HepG2 (cell line): ENCODE measurements at regions not wholly inside any gene's neighbourhood (a gene's known extent, or its start where the extent isn't known, plus 50 kb on each side); places are given as distances from the start of the nearest gene placed in this dataset.

ENCODE experiments used
- ATAC-seq: fragments of 200-7000 bp; cut with Tn5 transposase; 3 replicates; pipeline ENCODE4 v1.9.1; 2020; ENCODE audit warnings: mild to moderate bottlenecking, moderate library complexity
- BruUV-seq: library from RNA; stranded (reverse); fragments of 400-500 nt; replicated peaks from 2 replicates; lab custom pipeline; 2021; lab: Mats Ljungman, UMichigan
- CTCF ChIA-PET: fragments of 300-600 bp; formaldehyde crosslinking; extraction: SDS; loops from one replicate; lab custom pipeline; 2021; ENCODE audit warnings: low total read pairs, inconsistent platforms, low intra/inter-chr PET ratio; lab: Yijun Ruan, JAX
- POLR2A ChIA-PET: fragments of 350-600 bp; sonication (Branson Sonifier 250); formaldehyde crosslinking; loops from one replicate; lab custom pipeline; 2020; ENCODE audit warnings: antibody characterized with exemption, inconsistent platforms; lab: Yijun Ruan, JAX
- DNase-seq: peaks from one replicate; pipeline ENCODE4 v3.0.0-alpha.2; 2015; ENCODE audit warnings: low spot score
- FAIRE-seq: peaks from 3 replicates; lab custom pipeline; 2011; peaks lifted over from hg19 to GRCh38; lab: Jason Lieb, UNC
- H2AFZ ChIP-seq: one replicate; pipeline ENCODE4 v1.6.1; 2011; ENCODE audit warnings: low read length, inconsistent platforms
- H3K27ac ChIP-seq: fragments of 300-600 bp; 3 replicates; pipeline ENCODE4 v1.8.0; 2011; ENCODE audit warnings: mixed run types, mild to moderate bottlenecking, mixed read lengths, low read length, inconsistent platforms; ENCODE audit not compliant: insufficient read depth; ENCODE audit errors: extremely low read length
- H3K27me3 ChIP-seq, 2 experiments: fragments of 200-600 bp in 1 of 2; 2 replicates in 1 of 2; 3 replicates in 1 of 2; pipeline versions ENCODE4 v1.6.0 to v1.8.0; 2011; ENCODE audit warnings: low read length in 2 of 2, mild to moderate bottlenecking in 2 of 2, moderate library complexity in 2 of 2, inconsistent platforms in 1 of 2; ENCODE audit not compliant: insufficient read depth in 2 of 2, control insufficient read depth in 1 of 2
- H3K36me3 ChIP-seq, 2 experiments: fragments of 200-600 bp in 1 of 2; replicated peaks in 1 of 2; 2 replicates in 1 of 2; 3 replicates in 1 of 2; pipeline versions ENCODE4 v1.5.1 to v1.8.0; 2011; ENCODE audit warnings: low read length in 2 of 2, inconsistent platforms in 1 of 2; ENCODE audit not compliant: insufficient read depth in 2 of 2, control insufficient read depth in 1 of 2
- H3K4me1 ChIP-seq: 2 replicates; pipeline ENCODE4 v1.5.1; 2012; ENCODE audit warnings: low read length, inconsistent platforms; ENCODE audit not compliant: insufficient read depth
- H3K4me2 ChIP-seq: 2 replicates; pipeline ENCODE4 v1.6.0; 2011; ENCODE audit warnings: low read depth, low read length, inconsistent platforms
- H3K4me3 ChIP-seq, 3 experiments: fragments of 200-600 bp in 1 of 3; sonication (generic), shearing (Covaris generic) in 1 of 3; replicated peaks in 1 of 3; 2 replicates each; pipeline ENCODE4 v1.5.1; 2011 to 2016; ENCODE audit warnings: low read length in 3 of 3, inconsistent platforms in 2 of 3, low read depth in 2 of 3, mild to moderate bottlenecking in 2 of 3, control low read depth in 1 of 3, mixed read lengths in 1 of 3; ENCODE audit not compliant: insufficient read depth in 1 of 3
- H3K79me2 ChIP-seq: one replicate; pipeline ENCODE4 v1.6.1; 2011; ENCODE audit warnings: low read length, inconsistent platforms; ENCODE audit not compliant: insufficient read depth
- H3K9ac ChIP-seq: 2 replicates; pipeline ENCODE4 v1.6.0; 2011; ENCODE audit warnings: mild to moderate bottlenecking, low read depth, low read length, inconsistent platforms; ENCODE audit not compliant: insufficient read depth
- H3K9me3 ChIP-seq: 2 replicates; pipeline ENCODE4 v1.5.1; 2012; ENCODE audit warnings: mild to moderate bottlenecking, low read length
- H4K20me1 ChIP-seq: 2 replicates; pipeline ENCODE4 v1.6.0; 2011; ENCODE audit warnings: inconsistent platforms, mild to moderate bottlenecking, low read length, moderate library complexity; ENCODE audit not compliant: insufficient read depth
- BORCS8-MEF2B ChIP-seq: sonication (generic); formaldehyde crosslinking; IDR thresholded peaks from 2 replicates; pipeline ENCODE4 v1.8.0; 2022; ENCODE audit warnings: mild to moderate bottlenecking, missing genetic modification reagents
- ELF4 ChIP-seq: sonication (generic); formaldehyde crosslinking; IDR thresholded peaks from 2 replicates; pipeline ENCODE4 v1.5.0; 2020; ENCODE audit warnings: missing genetic modification reagents, mild to moderate bottlenecking, moderate library complexity, borderline replicate concordance
- KLF9 ChIP-seq: IDR thresholded peaks from 2 replicates; pipeline ENCODE4 v1.6.1; 2016; ENCODE audit warnings: low read depth
- MEF2D ChIP-seq: sonication (generic); formaldehyde crosslinking; IDR thresholded peaks from 2 replicates; pipeline ENCODE4 v1.5.1; 2020; ENCODE audit warnings: mild to moderate bottlenecking, missing genetic modification reagents
- MYNN ChIP-seq: sonication (generic); formaldehyde crosslinking; IDR thresholded peaks from 2 replicates; pipeline ENCODE4 v1.4.0; 2020; ENCODE audit warnings: mild to moderate bottlenecking, low read depth, missing genetic modification reagents
- NFATC3 ChIP-seq: sonication (generic); formaldehyde crosslinking; IDR thresholded peaks from 2 replicates; pipeline ENCODE4 v1.5.1; 2020; ENCODE audit warnings: mild to moderate bottlenecking, missing genetic modification reagents
- NFIB ChIP-seq: sonication (generic); formaldehyde crosslinking; IDR thresholded peaks from 2 replicates; pipeline ENCODE4 v1.9.0; 2021; ENCODE audit warnings: missing genetic modification reagents, mild to moderate bottlenecking, borderline replicate concordance
- POGZ ChIP-seq: sonication (generic); formaldehyde crosslinking; IDR thresholded peaks from 2 replicates; pipeline ENCODE4 v1.4.0; 2020; ENCODE audit warnings: mild to moderate bottlenecking, missing genetic modification reagents
- RXRB ChIP-seq: IDR thresholded peaks from 2 replicates; pipeline ENCODE4 v1.6.1; 2016; ENCODE audit warnings: borderline replicate concordance, missing genetic modification reagents, missing compliant biosample characterization
- SIX1 ChIP-seq: sonication (generic); formaldehyde crosslinking; IDR thresholded peaks from 2 replicates; pipeline ENCODE4 v1.4.0; 2020; ENCODE audit warnings: missing genetic modification reagents, borderline replicate concordance
- ZFP82 ChIP-seq: sonication (generic); formaldehyde crosslinking; IDR thresholded peaks from 2 replicates; pipeline ENCODE4 v1.5.1; 2020; ENCODE audit warnings: mild to moderate bottlenecking, missing genetic modification reagents, borderline replicate concordance
- ZNF772 ChIP-seq: sonication (generic); formaldehyde crosslinking; IDR thresholded peaks from 2 replicates; pipeline ENCODE4 v1.5.0; 2020; ENCODE audit warnings: mild to moderate bottlenecking, missing genetic modification reagents
- ZNF850 ChIP-seq: sonication (generic); formaldehyde crosslinking; conservative IDR thresholded peaks from 2 replicates; pipeline ENCODE4 v1.9.0; 2021; ENCODE audit warnings: mild to moderate bottlenecking, missing genetic modification reagents
- WGBS: methylation state at CpG from one replicate; pipeline ENCODE4 v1.1.6; 2017; ENCODE audit warnings: low lambda C conversion rate; 5-methylcytosine and 5-hydroxymethylcytosine counted together
- in situ Hi-C: cut with HindIII; loops from 2 replicates; pipeline ENCODE4 v1.10.0; 2017; ENCODE audit warnings: low pct_unique_long_range_greater_than_20kb; ENCODE audit not compliant: extremely low pct_ligation_motif_present
- intact Hi-C: fragments of 100-400 bp; cut with micrococcal nuclease; formaldehyde crosslinking; loops from one replicate; pipeline ENCODE4 v1.10.0; 2022; ENCODE audit not compliant: unreplicated experiment
- TF ChIP-seq, protein P1 (sequence below): sonication (generic); formaldehyde crosslinking; IDR thresholded peaks from 2 replicates; pipeline ENCODE4 v1.4.0; 2020; ENCODE audit warnings: missing genetic modification reagents
- TF ChIP-seq, protein P2 (sequence below): sonication (generic); formaldehyde crosslinking; IDR thresholded peaks from 2 replicates; pipeline ENCODE4 v1.4.0; 2020; ENCODE audit warnings: mild to moderate bottlenecking, missing genetic modification reagents
- TF ChIP-seq, protein P3 (sequence below): sonication (generic); IDR thresholded peaks from 2 replicates; pipeline ENCODE4 v1.6.1; 2016; ENCODE audit warnings: low read depth, borderline replicate concordance
- TF ChIP-seq, protein P4 (sequence below): sonication (generic); formaldehyde crosslinking; conservative IDR thresholded peaks from 2 replicates; pipeline ENCODE4 v1.8.1; 2023; ENCODE audit warnings: missing genetic modification reagents
- TF ChIP-seq, protein P5 (sequence below): sonication (generic); formaldehyde crosslinking; IDR thresholded peaks from 2 replicates; pipeline ENCODE4 v1.4.0; 2020; ENCODE audit warnings: low read depth, mild to moderate bottlenecking, missing genetic modification reagents

DNA sequence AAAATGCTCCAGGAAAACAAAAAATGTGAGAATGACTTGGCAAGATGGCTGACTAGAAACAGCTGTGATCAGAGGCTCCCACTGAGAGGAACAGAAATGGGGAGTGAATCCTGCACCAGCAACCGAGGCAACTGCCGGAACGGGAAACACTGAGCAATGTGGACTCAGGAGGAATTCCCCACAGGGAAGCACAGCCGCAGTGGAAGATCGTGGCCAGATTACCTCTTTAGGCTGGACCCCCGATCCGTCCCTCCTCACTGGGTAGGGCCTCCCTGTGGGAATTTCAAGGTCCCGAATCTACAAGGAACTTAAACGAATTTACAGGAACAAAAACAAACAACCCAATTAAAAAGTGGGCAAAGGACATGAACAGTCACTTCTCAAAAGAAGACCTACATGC lies 385.2 kb upstream of the MCTP2 start:
- BruUV-seq: no TSS peak
- Histone ChIP-seq H3K4me1 (no peaks in the 10 kb centered on the region), H4K20me1 (no peaks in the 10 kb centered on the region), H3K4me3 (no peak overlapping the region), H3K27me3 (no peaks in the 10 kb centered on the region), H3K36me3 (no peaks in the 10 kb centered on the region), H3K27ac (no peak overlapping the region), H3K9ac (no peak overlapping the region), H3K4me2 (no peak overlapping the region), H3K79me2 (no peaks in the 10 kb centered on the region), H3K9me3 (no peaks in the 10 kb centered on the region), H2AFZ (no peak overlapping the region)
- POLR2A ChIA-PET: no interaction called here
- in situ Hi-C loops (no loop called here), intact Hi-C loops (no loop called here)
- no peak for TF ChIP-seq RXRB (CRISPR knock-in tag)
- TF ChIP-seq, protein P1, sequence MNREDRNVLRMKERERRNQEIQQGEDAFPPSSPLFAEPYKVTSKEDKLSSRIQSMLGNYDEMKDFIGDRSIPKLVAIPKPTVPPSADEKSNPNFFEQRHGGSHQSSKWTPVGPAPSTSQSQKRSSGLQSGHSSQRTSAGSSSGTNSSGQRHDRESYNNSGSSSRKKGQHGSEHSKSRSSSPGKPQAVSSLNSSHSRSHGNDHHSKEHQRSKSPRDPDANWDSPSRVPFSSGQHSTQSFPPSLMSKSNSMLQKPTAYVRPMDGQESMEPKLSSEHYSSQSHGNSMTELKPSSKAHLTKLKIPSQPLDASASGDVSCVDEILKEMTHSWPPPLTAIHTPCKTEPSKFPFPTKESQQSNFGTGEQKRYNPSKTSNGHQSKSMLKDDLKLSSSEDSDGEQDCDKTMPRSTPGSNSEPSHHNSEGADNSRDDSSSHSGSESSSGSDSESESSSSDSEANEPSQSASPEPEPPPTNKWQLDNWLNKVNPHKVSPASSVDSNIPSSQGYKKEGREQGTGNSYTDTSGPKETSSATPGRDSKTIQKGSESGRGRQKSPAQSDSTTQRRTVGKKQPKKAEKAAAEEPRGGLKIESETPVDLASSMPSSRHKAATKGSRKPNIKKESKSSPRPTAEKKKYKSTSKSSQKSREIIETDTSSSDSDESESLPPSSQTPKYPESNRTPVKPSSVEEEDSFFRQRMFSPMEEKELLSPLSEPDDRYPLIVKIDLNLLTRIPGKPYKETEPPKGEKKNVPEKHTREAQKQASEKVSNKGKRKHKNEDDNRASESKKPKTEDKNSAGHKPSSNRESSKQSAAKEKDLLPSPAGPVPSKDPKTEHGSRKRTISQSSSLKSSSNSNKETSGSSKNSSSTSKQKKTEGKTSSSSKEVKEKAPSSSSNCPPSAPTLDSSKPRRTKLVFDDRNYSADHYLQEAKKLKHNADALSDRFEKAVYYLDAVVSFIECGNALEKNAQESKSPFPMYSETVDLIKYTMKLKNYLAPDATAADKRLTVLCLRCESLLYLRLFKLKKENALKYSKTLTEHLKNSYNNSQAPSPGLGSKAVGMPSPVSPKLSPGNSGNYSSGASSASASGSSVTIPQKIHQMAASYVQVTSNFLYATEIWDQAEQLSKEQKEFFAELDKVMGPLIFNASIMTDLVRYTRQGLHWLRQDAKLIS (CRISPR knock-in tag): no peak
- TF ChIP-seq ZNF772: no peak
- no peak for TF ChIP-seq NFATC3 (CRISPR knock-in tag)
- TF ChIP-seq ZNF850 (CRISPR knock-in tag): no peak
- TF ChIP-seq, protein P2, sequence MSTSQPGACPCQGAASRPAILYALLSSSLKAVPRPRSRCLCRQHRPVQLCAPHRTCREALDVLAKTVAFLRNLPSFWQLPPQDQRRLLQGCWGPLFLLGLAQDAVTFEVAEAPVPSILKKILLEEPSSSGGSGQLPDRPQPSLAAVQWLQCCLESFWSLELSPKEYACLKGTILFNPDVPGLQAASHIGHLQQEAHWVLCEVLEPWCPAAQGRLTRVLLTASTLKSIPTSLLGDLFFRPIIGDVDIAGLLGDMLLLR (CRISPR knock-in tag): no peak
- no peak for TF ChIP-seq ELF4
- TF ChIP-seq MEF2D (CRISPR knock-in tag): no peak
- TF ChIP-seq, protein P3, sequence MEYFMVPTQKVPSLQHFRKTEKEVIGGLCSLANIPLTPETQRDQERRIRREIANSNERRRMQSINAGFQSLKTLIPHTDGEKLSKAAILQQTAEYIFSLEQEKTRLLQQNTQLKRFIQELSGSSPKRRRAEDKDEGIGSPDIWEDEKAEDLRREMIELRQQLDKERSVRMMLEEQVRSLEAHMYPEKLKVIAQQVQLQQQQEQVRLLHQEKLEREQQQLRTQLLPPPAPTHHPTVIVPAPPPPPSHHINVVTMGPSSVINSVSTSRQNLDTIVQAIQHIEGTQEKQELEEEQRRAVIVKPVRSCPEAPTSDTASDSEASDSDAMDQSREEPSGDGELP: no peak
- no peak for TF ChIP-seq SIX1
- no peak for TF ChIP-seq NFIB (CRISPR knock-in tag)
- no peak for TF ChIP-seq POGZ
- TF ChIP-seq MYNN: no peak
- no peak for TF ChIP-seq KLF9 (CRISPR knock-in tag)
- TF ChIP-seq, protein P4, sequence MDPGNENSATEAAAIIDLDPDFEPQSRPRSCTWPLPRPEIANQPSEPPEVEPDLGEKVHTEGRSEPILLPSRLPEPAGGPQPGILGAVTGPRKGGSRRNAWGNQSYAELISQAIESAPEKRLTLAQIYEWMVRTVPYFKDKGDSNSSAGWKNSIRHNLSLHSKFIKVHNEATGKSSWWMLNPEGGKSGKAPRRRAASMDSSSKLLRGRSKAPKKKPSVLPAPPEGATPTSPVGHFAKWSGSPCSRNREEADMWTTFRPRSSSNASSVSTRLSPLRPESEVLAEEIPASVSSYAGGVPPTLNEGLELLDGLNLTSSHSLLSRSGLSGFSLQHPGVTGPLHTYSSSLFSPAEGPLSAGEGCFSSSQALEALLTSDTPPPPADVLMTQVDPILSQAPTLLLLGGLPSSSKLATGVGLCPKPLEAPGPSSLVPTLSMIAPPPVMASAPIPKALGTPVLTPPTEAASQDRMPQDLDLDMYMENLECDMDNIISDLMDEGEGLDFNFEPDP (CRISPR knock-in tag): no peak
- TF ChIP-seq ZFP82 (CRISPR knock-in tag): no peak
- TF ChIP-seq, protein P5, sequence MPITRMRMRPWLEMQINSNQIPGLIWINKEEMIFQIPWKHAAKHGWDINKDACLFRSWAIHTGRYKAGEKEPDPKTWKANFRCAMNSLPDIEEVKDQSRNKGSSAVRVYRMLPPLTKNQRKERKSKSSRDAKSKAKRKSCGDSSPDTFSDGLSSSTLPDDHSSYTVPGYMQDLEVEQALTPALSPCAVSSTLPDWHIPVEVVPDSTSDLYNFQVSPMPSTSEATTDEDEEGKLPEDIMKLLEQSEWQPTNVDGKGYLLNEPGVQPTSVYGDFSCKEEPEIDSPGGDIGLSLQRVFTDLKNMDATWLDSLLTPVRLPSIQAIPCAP (CRISPR knock-in tag): no peak
- TF ChIP-seq BORCS8-MEF2B: no peak
- CTCF ChIA-PET: no interaction called here
- FAIRE-seq (no peak), DNase-seq (no peak), ATAC-seq (no peak)
- whole genome bisulfite sequencing: 21% methylated on average over 9 of the region's 9 CpGs
